DND-41 (cell line): ENCODE measurements at regions not wholly inside any gene's neighbourhood (a gene's known extent, or its start where the extent isn't known, plus 50 kb on each side); places are given as distances from the start of the nearest gene placed in this dataset.

Experiments used
- ATAC-seq: fragments of 200-7000 bp; cut with Tn5 transposase; 3 replicates; pipeline ENCODE4 v1.9.1; 2021; ENCODE audit warnings: low read depth; ENCODE audit not compliant: insufficient read depth
- DNase-seq: peaks from one replicate; pipeline ENCODE4 v3.0.0-alpha.2; 2020
- H2AFZ ChIP-seq: 2 replicates; pipeline ENCODE4 v1.6.0; 2012; ENCODE audit warnings: low read depth, low read length
- H3K27ac ChIP-seq: 2 replicates; pipeline ENCODE4 v1.5.1; 2012; ENCODE audit warnings: low read length, inconsistent platforms
- H3K27me3 ChIP-seq: fragments of 200-600 bp; sonication (generic); 2 replicates; pipeline ENCODE4 v1.6.0; 2012; ENCODE audit warnings: low read length, mild to moderate bottlenecking, inconsistent platforms; ENCODE audit not compliant: insufficient read depth, poor library complexity
- H3K36me3 ChIP-seq: 2 replicates; pipeline ENCODE4 v1.5.1; 2012; ENCODE audit warnings: low read length, inconsistent platforms; ENCODE audit not compliant: insufficient read depth
- H3K4me1 ChIP-seq: 2 replicates; pipeline ENCODE4 v1.5.1; 2012; ENCODE audit warnings: mild to moderate bottlenecking, low read length; ENCODE audit not compliant: insufficient read depth
- H3K4me2 ChIP-seq: 2 replicates; pipeline ENCODE4 v1.6.0; 2012; ENCODE audit warnings: mild to moderate bottlenecking, moderate library complexity, low read length, inconsistent platforms; ENCODE audit not compliant: insufficient read depth
- H3K4me3 ChIP-seq, 2 experiments: fragments of 200-600 bp in 1 of 2; shearing (Covaris generic) in 1 of 2; 2 replicates each; pipeline ENCODE4 v1.5.1; 2012 to 2016; ENCODE audit warnings: inconsistent platforms in 2 of 2, low read length in 2 of 2, mild to moderate bottlenecking in 2 of 2, low read depth in 1 of 2, moderate library complexity in 1 of 2
- H3K79me2 ChIP-seq: 2 replicates; pipeline ENCODE4 v1.6.0; 2012; ENCODE audit warnings: low read length, inconsistent platforms; ENCODE audit not compliant: insufficient read depth
- H3K9ac ChIP-seq: 2 replicates; pipeline ENCODE4 v1.6.0; 2012; ENCODE audit warnings: low read depth, mild to moderate bottlenecking, inconsistent platforms, low read length, moderate library complexity
- H3K9me3 ChIP-seq: 2 replicates; pipeline ENCODE4 v1.5.1; 2012; ENCODE audit warnings: low read length, moderate library complexity, mild to moderate bottlenecking, inconsistent platforms; ENCODE audit not compliant: insufficient read depth, severe bottlenecking
- H4K20me1 ChIP-seq: 2 replicates; pipeline ENCODE4 v1.6.0; 2012; ENCODE audit warnings: low read length; ENCODE audit not compliant: insufficient read depth
- CTCF ChIP-seq: IDR thresholded peaks from 2 replicates; pipeline ENCODE4 v1.5.1; 2012; ENCODE audit warnings: borderline replicate concordance, low read length, moderate library complexity, mild to moderate bottlenecking; ENCODE audit not compliant: poor library complexity, severe bottlenecking; ENCODE audit errors: extremely low read depth
- EZH2 ChIP-seq: IDR thresholded peaks from 3 replicates; pipeline ENCODE4 v1.6.1; 2012; ENCODE audit warnings: borderline replicate concordance, low read depth, mild to moderate bottlenecking, moderate library complexity, low read length, inconsistent platforms; ENCODE audit not compliant: severe bottlenecking

GRCh38 chr12:13293096-13293495 is 96.6 kb downstream of the EMP1 start:
- H3K27me3 ChIP-seq, result no peaks in the 10 kb centered on the region
- no peak overlapping the region for H2AFZ ChIP-seq
- H3K4me3 ChIP-seq, result no peak overlapping the region
- no peaks in the 10 kb centered on the region for H4K20me1 ChIP-seq
- no peak overlapping the region for H3K9ac ChIP-seq
- no peaks in the 10 kb centered on the region for H3K9me3 ChIP-seq
- no peaks in the 10 kb centered on the region for H3K79me2 ChIP-seq
- no peaks in the 10 kb centered on the region for H3K4me1 ChIP-seq
- ATAC-seq (no peak), DNase-seq (no peak)
- H3K36me3 ChIP-seq, result no peaks in the 10 kb centered on the region
- no peak overlapping the region for H3K4me2 ChIP-seq
- no peak overlapping the region for H3K27ac ChIP-seq
- TF ChIP-seq EZH2 (no peak), CTCF (no peak)

GRCh38 chr12:13289653-13290289 is 93.2 kb downstream of the EMP1 start:
- no peak overlapping the region for H3K27ac ChIP-seq
- TF ChIP-seq EZH2 (no peak), CTCF (no peak)
- H3K4me1 ChIP-seq, result no peaks in the 10 kb centered on the region
- no peaks in the 10 kb centered on the region for H4K20me1 ChIP-seq
- DNase-seq, result no peak
- no peak overlapping the region for H3K4me3 ChIP-seq
- no peak overlapping the region for H3K9ac ChIP-seq
- H3K27me3 ChIP-seq, result no peaks in the 10 kb centered on the region
- H2AFZ ChIP-seq, result no peak overlapping the region
- H3K4me2 ChIP-seq, result no peak overlapping the region
- H3K9me3 ChIP-seq, result no peaks in the 10 kb centered on the region
- ATAC-seq, result no peak
- no peaks in the 10 kb centered on the region for H3K36me3 ChIP-seq
- H3K79me2 ChIP-seq, result no peaks in the 10 kb centered on the region

- Histone ChIP-seq H3K27me3 (no peaks in the 10 kb centered on the region), H3K9ac (no peak overlapping the region), H4K20me1 (no peaks in the 10 kb centered on the region), H3K4me2 (no peak overlapping the region), H3K4me1 (no peaks in the 10 kb centered on the region), H3K36me3 (no peaks in the 10 kb centered on the region), H3K27ac (no peak overlapping the region), H3K4me3 (no peak overlapping the region), H2AFZ (no peak overlapping the region), H3K9me3 (no peaks in the 10 kb centered on the region), H3K79me2 (no peaks in the 10 kb centered on the region)
- TF ChIP-seq CTCF (no peak), EZH2 (no peak)
- ATAC-seq (no peak), DNase-seq (no peak)
These were observed 92.6 kb downstream of the EMP1 start for GRCh38 chr12:13288937-13289652.
